ENCODE measurements at regions not wholly inside any gene's neighbourhood (a gene's known extent, or its start where the extent isn't known, plus 50 kb on each side); places are given as distances from the start of the nearest gene placed in this dataset.

- POLR2A ChIA-PET, result no interaction called here
- no peak overlapping the region for H3K4me3 ChIP-seq (ENCODE audit: low read depth, low read length)
- no peak overlapping the region for H3K27ac ChIP-seq (ENCODE audit: extremely low read depth, low read depth, low read length)
- H3K9me3 ChIP-seq (ENCODE audit: control insufficient read depth, insufficient read depth, low read depth, low read length), result no peaks in the 10 kb centered on the region
- no peaks in the 10 kb centered on the region for H3K4me1 ChIP-seq (ENCODE audit: control insufficient read depth, insufficient read depth, low read length)
- H3K36me3 ChIP-seq (ENCODE audit: control insufficient read depth in 2 of 2, insufficient read depth in 1 of 2, low read length in 2 of 2), result no peaks in the 10 kb centered on the region
- CTCF ChIA-PET, result interaction anchor here (0.7 kb wide), 1 partner anchor 441 kb away, joined by 3 read pairs; no protein-coding TSS in a partner anchor
- TF ChIP-seq ZNF416 (tag by site-specific recombination; IDR thresholded peaks at IDR 0.05) (no peak), ZFP37 (tag by site-specific recombination; IDR thresholded peaks at IDR 0.05) (no peak), ZNF692 (tag by site-specific recombination; IDR thresholded peaks at IDR 0.05) (no peak), ZNF16 (tag by site-specific recombination; IDR thresholded peaks at IDR 0.05; ENCODE audit: low read depth) (no peak), ZNF292 (tag by site-specific recombination; IDR thresholded peaks at IDR 0.05; ENCODE audit: borderline replicate concordance, low read depth) (no peak), BCL11B (tag by site-specific recombination; IDR thresholded peaks at IDR 0.05; ENCODE audit: low read depth) (no peak), KLF7 (tag by site-specific recombination; IDR thresholded peaks at IDR 0.05; ENCODE audit: borderline replicate concordance) (no peak), ZNF112 (tag by site-specific recombination; IDR thresholded peaks at IDR 0.05) (no peak), ZNF2 (tag by site-specific recombination; IDR thresholded peaks at IDR 0.05) (no peak), ZNF221 (tag by site-specific recombination; IDR thresholded peaks at IDR 0.05; ENCODE audit: borderline replicate concordance) (no peak), ZNF121 (tag by site-specific recombination; IDR thresholded peaks at IDR 0.05) (no peak), ZSCAN16 (tag by site-specific recombination; IDR thresholded peaks at IDR 0.05) (no peak), REPIN1 (tag by site-specific recombination; IDR thresholded peaks at IDR 0.05; ENCODE audit: low read depth) (no peak)
- TF ChIP-seq, protein P1, sequence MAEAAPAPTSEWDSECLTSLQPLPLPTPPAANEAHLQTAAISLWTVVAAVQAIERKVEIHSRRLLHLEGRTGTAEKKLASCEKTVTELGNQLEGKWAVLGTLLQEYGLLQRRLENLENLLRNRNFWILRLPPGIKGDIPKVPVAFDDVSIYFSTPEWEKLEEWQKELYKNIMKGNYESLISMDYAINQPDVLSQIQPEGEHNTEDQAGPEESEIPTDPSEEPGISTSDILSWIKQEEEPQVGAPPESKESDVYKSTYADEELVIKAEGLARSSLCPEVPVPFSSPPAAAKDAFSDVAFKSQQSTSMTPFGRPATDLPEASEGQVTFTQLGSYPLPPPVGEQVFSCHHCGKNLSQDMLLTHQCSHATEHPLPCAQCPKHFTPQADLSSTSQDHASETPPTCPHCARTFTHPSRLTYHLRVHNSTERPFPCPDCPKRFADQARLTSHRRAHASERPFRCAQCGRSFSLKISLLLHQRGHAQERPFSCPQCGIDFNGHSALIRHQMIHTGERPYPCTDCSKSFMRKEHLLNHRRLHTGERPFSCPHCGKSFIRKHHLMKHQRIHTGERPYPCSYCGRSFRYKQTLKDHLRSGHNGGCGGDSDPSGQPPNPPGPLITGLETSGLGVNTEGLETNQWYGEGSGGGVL (tag by site-specific recombination; IDR thresholded peaks at IDR 0.05), result no peak
Measured at GRCh38 chr2:18439716-18440115, 120.7 kb downstream of the RDH14 start.

- Histone ChIP-seq H3K9me3 (ENCODE audit: control insufficient read depth, insufficient read depth, low read depth, low read length) (no peaks in the 10 kb centered on the region), H3K27ac (ENCODE audit: extremely low read depth, low read depth, low read length) (no peak overlapping the region), H3K36me3 (ENCODE audit: control insufficient read depth in 2 of 2, insufficient read depth in 1 of 2, low read length in 2 of 2) (no peaks in the 10 kb centered on the region), H3K4me1 (ENCODE audit: control insufficient read depth, insufficient read depth, low read length) (no peaks in the 10 kb centered on the region), H3K4me3 (ENCODE audit: low read depth, low read length) (no peak overlapping the region)
- POLR2A ChIA-PET, result no interaction called here
- CTCF ChIA-PET, result interaction anchor here (0.6 to 4.1 kb wide), 5 partner anchors 25 to 1599 kb away, joined by 3 to 19 read pairs (median 3); no protein-coding TSS in a partner anchor
- peak; percentile 61; the same call in 1 of the 2 replicates for TF ChIP-seq ZNF549 (tag by site-specific recombination; IDR thresholded peaks at IDR 0.05)
- no peak for TF ChIP-seq ZNF174 (tag by site-specific recombination; IDR thresholded peaks at IDR 0.05)
- TF ChIP-seq, protein P2, sequence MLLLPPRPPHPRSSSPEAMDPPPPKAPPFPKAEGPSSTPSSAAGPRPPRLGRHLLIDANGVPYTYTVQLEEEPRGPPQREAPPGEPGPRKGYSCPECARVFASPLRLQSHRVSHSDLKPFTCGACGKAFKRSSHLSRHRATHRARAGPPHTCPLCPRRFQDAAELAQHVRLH (tag by site-specific recombination; IDR thresholded peaks at IDR 0.05), result no peak
- no peak for TF ChIP-seq GLIS2 (tag by site-specific recombination; IDR thresholded peaks at IDR 0.05)
Measured at GRCh38 chr2:18437909-18438308, 122.5 kb downstream of the RDH14 start.

- H3K4me3 ChIP-seq (ENCODE audit: low read depth, low read length), result no peak overlapping the region
- H3K27ac ChIP-seq (ENCODE audit: extremely low read depth, low read depth, low read length), result no peak overlapping the region
- no peaks in the 10 kb centered on the region for H3K36me3 ChIP-seq (ENCODE audit: control insufficient read depth in 2 of 2, insufficient read depth in 1 of 2, low read length in 2 of 2)
- no peaks in the 10 kb centered on the region for H3K9me3 ChIP-seq (ENCODE audit: control insufficient read depth, insufficient read depth, low read depth, low read length)
- H3K4me1 ChIP-seq (ENCODE audit: control insufficient read depth, insufficient read depth, low read length), result no peaks in the 10 kb centered on the region
- ChIA-PET POLR2A (no interaction called here), CTCF (interaction anchor here (0.5 to 4.1 kb wide), 12 partner anchors 8 to 1748 kb away, joined by 3 to 19 read pairs (median 3); no protein-coding TSS in a partner anchor)
- TF ChIP-seq ZNF664 (tag by site-specific recombination; IDR thresholded peaks at IDR 0.05), result no peak
- no peak for TF ChIP-seq ZNF610 (tag by site-specific recombination; IDR thresholded peaks at IDR 0.05; ENCODE audit: borderline replicate concordance)
- TF ChIP-seq ZNF677 (tag by site-specific recombination; IDR thresholded peaks at IDR 0.05), result no peak
- TF ChIP-seq BCL11B (tag by site-specific recombination; IDR thresholded peaks at IDR 0.05; ENCODE audit: low read depth), result no peak
- TF ChIP-seq KLF7 (tag by site-specific recombination; IDR thresholded peaks at IDR 0.05; ENCODE audit: borderline replicate concordance), result no peak
- TF ChIP-seq ZXDB (tag by site-specific recombination; IDR thresholded peaks at IDR 0.05), result no peak
- no peak for TF ChIP-seq HOXA7 (CRISPR knock-in tag; IDR thresholded peaks at IDR 0.05; ENCODE audit: borderline replicate concordance)
- no peak for TF ChIP-seq TSHZ1 (tag by site-specific recombination; IDR thresholded peaks at IDR 0.05; ENCODE audit: borderline replicate concordance)
- no peak for TF ChIP-seq EGR2 (tag by site-specific recombination; IDR thresholded peaks at IDR 0.05; ENCODE audit: low read depth)
Measured at GRCh38 chr2:18436503-18437005, 123.9 kb downstream of the RDH14 start.

Measured in HEK293 (cell line).